Testis (tissue), 2 donors: ENCODE measurements at regions not wholly inside any gene's neighbourhood (a gene's known extent, or its start where the extent isn't known, plus 50 kb on each side); places are given as distances from the start of the nearest gene placed in this dataset.

Experiments used
- DNase-seq: peaks from one replicate; pipeline ENCODE4 v3.0.0-alpha.2; 2019
- H3K27ac ChIP-seq, 2 donors: fragments of 200-600 bp; sonication (generic); one replicate each; pipeline ENCODE4 v1.5.1; 2019
- H3K27me3 ChIP-seq: fragments of 200-600 bp; sonication (generic); one replicate; pipeline ENCODE4 v1.5.1; 2019
- H3K36me3 ChIP-seq: fragments of 200-600 bp; sonication (generic); one replicate; pipeline ENCODE4 v1.5.1; 2017; ENCODE audit warnings: low read depth; ENCODE audit errors: missing control alignments
- H3K4me1 ChIP-seq: fragments of 200-600 bp; sonication (generic); one replicate; pipeline ENCODE4 v1.5.1; 2019
- H3K4me3 ChIP-seq, 2 donors: fragments of 200-600 bp; sonication (generic); one replicate each; pipeline ENCODE4 v1.5.1; 2017 to 2019
- H3K9me3 ChIP-seq: fragments of 200-600 bp; sonication (generic); one replicate; pipeline ENCODE4 v1.5.1; 2017
- CTCF ChIP-seq, 3 experiments: fragments of 450-650 bp in 2 of 3; fragments of 200-600 bp in 1 of 3; sonication (generic) in 1 of 3; IDR thresholded peaks; one replicate each; pipeline ENCODE4 v1.5.1; 2016 to 2019; ENCODE audit warnings: antibody characterized with exemption in 3 of 3, mild to moderate bottlenecking in 2 of 3, moderate library complexity in 1 of 3
- POLR2A ChIP-seq: fragments of 450-650 bp; IDR thresholded peaks from one replicate; pipeline ENCODE4 v1.6.1; 2017; ENCODE audit warnings: antibody characterized with exemption, mild to moderate bottlenecking, moderate library complexity
- WGBS, 2 donors: methylation state at CpG; one replicate each; pipeline ENCODE4 v1.1.5; 2018; 5-methylcytosine and 5-hydroxymethylcytosine counted together
- intact Hi-C: fragments of 100-400 bp; cut with DNase I; formaldehyde crosslinking; loops from one replicate; pipeline ENCODE4 v1.15.1; 2023; ENCODE audit warnings: low total_unique reads

GRCh38 chr20:48482790-48483189 is 345.0 kb downstream of the PREX1 start:
- Histone ChIP-seq H3K36me3 (no peaks in the 10 kb centered on the region), H3K27ac (no peak overlapping the region), H3K4me3 (no peak overlapping the region), H3K9me3 (no peaks in the 10 kb centered on the region), H3K4me1 (no peaks in the 10 kb centered on the region), H3K27me3 (no peaks in the 10 kb centered on the region)
- 83 to 93% methylated on average over 9 of the region's 9 CpGs for WGBS, 2 donors
- intact Hi-C loops = no loop called here
- DNase-seq = no peak
- TF ChIP-seq POLR2A = no peak
- TF ChIP-seq CTCF (IDR thresholded peaks at IDR 0.05) = no peak

- intact Hi-C loops = no loop called here
- WGBS, 2 donors = 69 to 80% methylated on average over 5 of the region's 5 CpGs
- TF ChIP-seq POLR2A (no peak), CTCF (IDR thresholded peaks at IDR 0.05) (no peak)
- no peaks in the 10 kb centered on the region for H3K36me3 ChIP-seq
- H3K27ac ChIP-seq = no peak overlapping the region
- no peak overlapping the region for H3K4me3 ChIP-seq
- no peaks in the 10 kb centered on the region for H3K4me1 ChIP-seq
- H3K27me3 ChIP-seq = no peaks in the 10 kb centered on the region
- no peak for DNase-seq
- H3K9me3 ChIP-seq = no peaks in the 10 kb centered on the region
These were observed 347.5 kb downstream of the PREX1 start for GRCh38 chr20:48480216-48480772.

- Histone ChIP-seq H3K36me3 (no peaks in the 10 kb centered on the region), H3K9me3 (no peaks in the 10 kb centered on the region), H3K4me1 (no peaks in the 10 kb centered on the region), H3K4me3 (no peak overlapping the region), H3K27ac (no peak overlapping the region), H3K27me3 (no peaks in the 10 kb centered on the region)
- intact Hi-C loops = no loop called here
- no peak for DNase-seq
- no peak for TF ChIP-seq POLR2A
- TF ChIP-seq CTCF (IDR thresholded peaks at IDR 0.05) = no peak
- 95 to 96% methylated on average over 7 to 9 of the region's 9 CpGs for WGBS, 2 donors
These were observed 348.8 kb downstream of the PREX1 start for GRCh38 chr20:48478806-48479585.

DNA sequence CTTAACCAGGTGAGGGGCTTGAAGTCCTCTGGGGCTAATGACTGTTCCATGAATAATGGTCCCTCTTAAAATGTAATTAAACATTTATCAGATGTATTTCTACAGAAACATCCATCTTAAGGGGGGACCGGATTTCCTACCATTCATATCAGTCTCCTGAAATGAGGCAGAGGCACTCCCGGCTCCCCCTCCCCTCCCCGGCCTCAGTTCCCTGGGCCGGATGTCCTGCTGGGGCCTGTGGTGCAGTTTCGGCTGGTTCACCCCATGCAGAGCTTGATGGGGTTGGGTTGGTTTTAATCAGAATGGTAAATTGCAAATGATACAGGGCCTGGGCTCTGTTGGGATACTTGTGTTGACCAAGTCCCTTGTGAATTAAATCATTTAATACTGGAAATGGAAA is 349.4 kb downstream of the PREX1 start:
- TF ChIP-seq POLR2A (no peak), CTCF (IDR thresholded peaks at IDR 0.05) (no peak)
- no peaks in the 10 kb centered on the region for H3K27me3 ChIP-seq
- 85 to 88% methylated on average over 5 of the region's 5 CpGs for WGBS, 2 donors

DNA sequence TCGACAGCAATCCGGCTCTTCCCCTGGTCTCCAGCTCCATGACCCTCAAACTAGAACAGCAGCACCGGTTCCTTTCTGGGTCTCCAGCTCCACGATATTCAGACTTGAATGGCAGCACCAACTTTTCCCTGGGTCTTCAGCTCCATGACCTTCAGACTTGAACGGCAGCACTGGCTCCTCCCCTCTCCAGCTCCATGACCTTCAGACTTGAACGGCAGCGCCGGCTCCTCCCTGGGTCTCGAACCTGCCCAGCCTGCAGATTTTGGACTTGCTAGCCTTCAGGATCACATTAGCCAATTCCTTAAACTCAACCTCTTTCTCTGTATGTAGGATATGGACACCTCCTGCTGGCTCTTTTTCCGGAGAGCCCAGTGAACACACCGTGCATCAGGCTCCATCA is 350.9 kb downstream of the PREX1 start:
- intact Hi-C loops = no loop called here
- Histone ChIP-seq H3K27ac (no peak overlapping the region), H3K4me1 (no peaks in the 10 kb centered on the region), H3K27me3 (no peaks in the 10 kb centered on the region), H3K4me3 (no peak overlapping the region), H3K36me3 (no peaks in the 10 kb centered on the region), H3K9me3 (no peaks in the 10 kb centered on the region)
- TF ChIP-seq CTCF (IDR thresholded peaks at IDR 0.05) = no peak
- TF ChIP-seq POLR2A = no peak
- DNase-seq = no peak
- WGBS, 2 donors = 55 to 65% methylated on average over 11 of the region's 11 CpGs

More for the DNA sequence above, 349.4 kb downstream of the PREX1 start:
- H3K9me3 ChIP-seq = no peaks in the 10 kb centered on the region
- no peak overlapping the region for H3K27ac ChIP-seq
- intact Hi-C loops = no loop called here
- H3K36me3 ChIP-seq = no peaks in the 10 kb centered on the region
- H3K4me3 ChIP-seq = no peak overlapping the region
- no peaks in the 10 kb centered on the region for H3K4me1 ChIP-seq
- no peak for DNase-seq
